Activated CD4-positive, alpha-beta memory T cell treated with anti-CD3 and anti-CD28 coated beads for 36 hours (primary cell): ENCODE measurements at regions not wholly inside any gene's neighbourhood (a gene's known extent, or its start where the extent isn't known, plus 50 kb on each side); places are given as distances from the start of the nearest gene placed in this dataset.
A peak's percentile ranks its signal among the peaks of the same experiment; 100 is the strongest.

Experiments
- CTCF ChIA-PET: fragments of 350-600 bp; sonication (Branson Sonifier 250); formaldehyde crosslinking; loops from one replicate; lab custom pipeline; 2021; ENCODE audit warnings: antibody characterized with exemption, inconsistent platforms; lab: Charles Lee
- POLR2A ChIA-PET: fragments of 350-600 bp; sonication (Branson Sonifier 250); formaldehyde crosslinking; loops from one replicate; lab custom pipeline; 2021; ENCODE audit warnings: antibody characterized with exemption; lab: Charles Lee
- DNase-seq: peaks from one replicate; pipeline ENCODE4 v3.0.0-alpha.2; 2020
- H3K27ac Mint-ChIP-seq: one replicate; pipeline ENCODE4 v1.8.0; 2021; ENCODE audit warnings: mixed read lengths
- H3K27me3 Mint-ChIP-seq: one replicate; pipeline ENCODE4 v1.8.0; 2021; ENCODE audit warnings: mixed read lengths
- H3K36me3 Mint-ChIP-seq: one replicate; pipeline ENCODE4 v1.8.0; 2021; ENCODE audit warnings: mixed read lengths
- H3K4me1 Mint-ChIP-seq: one replicate; pipeline ENCODE4 v1.8.0; 2021; ENCODE audit warnings: low read depth, mixed read lengths
- H3K4me3 Mint-ChIP-seq: one replicate; pipeline ENCODE4 v1.8.0; 2021; ENCODE audit warnings: mild to moderate bottlenecking, mixed read lengths
- H3K9me3 Mint-ChIP-seq: one replicate; pipeline ENCODE4 v1.8.0; 2021; ENCODE audit warnings: mixed read lengths
- intact Hi-C: fragments of 100-400 bp; cut with micrococcal nuclease; formaldehyde crosslinking; loops from one replicate; pipeline ENCODE4 v1.15.1; 2023

DNA sequence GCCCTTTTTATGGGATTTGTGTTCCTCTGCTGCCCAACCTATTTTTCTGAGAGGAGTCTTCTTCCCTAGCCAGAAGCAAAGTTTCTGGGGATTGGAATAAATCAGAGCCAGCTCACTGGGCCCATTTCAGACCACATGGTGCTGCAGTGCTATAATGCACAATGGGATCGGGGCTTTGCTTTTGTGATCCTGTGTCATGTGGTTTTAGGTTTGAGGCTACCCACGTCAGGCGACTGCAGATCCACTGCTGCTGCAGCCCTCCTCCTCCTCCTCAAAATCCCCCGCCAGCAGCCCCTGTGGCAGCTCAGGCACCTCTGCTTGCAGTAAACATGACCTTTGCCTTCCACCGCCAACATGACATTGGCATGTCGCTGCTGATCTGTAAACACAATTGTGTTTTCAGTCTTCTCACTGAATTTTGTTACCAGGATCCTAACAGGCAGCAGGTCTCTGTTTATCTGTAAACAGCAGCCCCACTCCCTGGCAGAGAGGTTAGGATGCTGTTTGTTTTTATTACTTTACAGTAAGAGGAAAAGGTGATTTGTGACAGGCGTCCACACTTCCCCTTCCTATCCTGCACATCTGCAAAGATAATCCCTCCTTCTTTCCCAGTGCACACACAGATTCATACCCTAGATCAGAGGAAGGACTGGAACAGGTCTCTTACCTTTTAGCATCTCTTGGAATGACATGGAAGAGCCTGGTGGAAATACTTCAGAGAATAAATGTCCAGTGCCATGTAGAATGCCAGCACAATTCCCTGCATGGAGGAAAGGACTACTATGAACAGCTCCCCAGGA is 130.8 kb downstream of the FOXI3 start:
- H3K4me1 Mint-ChIP-seq: no peaks in the 10 kb centered on the region
- H3K36me3 Mint-ChIP-seq: no peaks in the 10 kb centered on the region
- ChIA-PET CTCF (interaction anchor here (0.7 to 1.2 kb wide), 2 partner anchors 14 to 133 kb away, joined by 3 read pairs; no protein-coding TSS in a partner anchor), POLR2A (no interaction called here)
- intact Hi-C loops: no loop called here
- DNase-seq: no peak
- no peak overlapping the region for H3K27ac Mint-ChIP-seq
- no peak overlapping the region for H3K4me3 Mint-ChIP-seq
- peaks cover 11% of the 10 kb centered on the region for H3K27me3 Mint-ChIP-seq
- H3K9me3 Mint-ChIP-seq: peaks cover 2% of the 10 kb centered on the region

DNA sequence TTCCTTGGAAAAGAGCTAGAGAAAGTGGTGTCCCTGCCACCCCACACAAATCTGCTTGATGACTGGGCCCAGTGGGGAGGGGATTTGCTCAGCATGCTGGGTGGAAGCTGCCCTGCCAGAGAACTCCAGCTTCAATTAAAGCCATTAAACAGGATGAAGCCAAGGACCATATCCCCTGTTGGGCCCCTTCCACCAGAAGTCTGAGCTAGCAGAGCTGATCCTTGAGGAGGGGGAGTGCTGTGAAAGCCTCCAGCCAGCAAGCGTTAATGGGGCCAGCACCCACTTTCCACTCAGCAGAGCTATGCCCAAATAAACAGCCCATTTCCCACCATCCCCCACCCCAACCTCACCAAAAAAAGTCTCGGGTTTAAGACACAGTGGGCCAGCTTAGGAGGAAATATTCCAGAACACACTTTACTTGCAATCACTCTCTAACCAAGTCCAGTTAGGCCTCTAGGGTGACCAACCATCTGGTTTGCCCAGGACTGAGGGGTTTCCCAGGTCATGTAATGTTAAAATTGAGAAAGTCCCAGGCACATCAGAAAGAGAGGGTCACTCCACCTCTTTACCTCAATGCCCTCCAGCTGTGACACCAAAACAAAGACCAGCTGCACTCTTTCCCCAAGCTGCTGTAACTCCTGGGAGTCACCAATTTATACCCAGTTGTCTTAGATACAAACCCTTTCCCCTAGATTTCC is 132.3 kb downstream of the FOXI3 start:
- H3K4me1 Mint-ChIP-seq: no peaks in the 10 kb centered on the region
- H3K9me3 Mint-ChIP-seq: peaks cover 2% of the 10 kb centered on the region
- no peak for DNase-seq
- intact Hi-C loops: no loop called here
- H3K27me3 Mint-ChIP-seq: peaks cover 11% of the 10 kb centered on the region
- ChIA-PET CTCF (interaction anchor here (1.2 kb wide), 1 partner anchor 13 kb away, joined by 3 read pairs; no protein-coding TSS in a partner anchor), POLR2A (no interaction called here)
- H3K4me3 Mint-ChIP-seq: no peak overlapping the region
- H3K27ac Mint-ChIP-seq: no peak overlapping the region
- H3K36me3 Mint-ChIP-seq: no peaks in the 10 kb centered on the region

DNA sequence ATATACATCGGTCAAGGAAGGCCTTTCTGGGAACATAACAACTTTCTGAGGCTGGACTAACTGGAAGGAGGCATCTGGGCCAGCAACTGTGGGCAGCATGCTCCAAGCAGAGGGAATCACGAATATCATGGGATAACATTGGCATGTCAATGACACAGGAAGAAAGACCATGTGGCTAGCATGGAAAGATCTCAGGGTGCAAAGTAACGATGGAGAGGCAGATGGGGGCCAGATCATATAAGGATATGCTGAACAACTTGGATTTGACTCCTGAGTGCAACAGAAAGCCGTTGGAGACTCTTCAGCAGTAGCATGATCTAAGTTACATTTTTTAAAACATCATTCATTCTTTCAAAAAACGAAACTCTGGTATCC is 133.6 kb downstream of the FOXI3 start:
- intact Hi-C loops: no loop called here
- no peak overlapping the region for H3K27ac Mint-ChIP-seq
- POLR2A ChIA-PET: no interaction called here
- H3K27me3 Mint-ChIP-seq: peaks cover 11% of the 10 kb centered on the region
- H3K4me3 Mint-ChIP-seq: no peak overlapping the region
- CTCF ChIA-PET: no interaction called here
- no peak for DNase-seq
- H3K36me3 Mint-ChIP-seq: no peaks in the 10 kb centered on the region
- H3K9me3 Mint-ChIP-seq: peaks cover 2% of the 10 kb centered on the region
- no peaks in the 10 kb centered on the region for H3K4me1 Mint-ChIP-seq

DNA sequence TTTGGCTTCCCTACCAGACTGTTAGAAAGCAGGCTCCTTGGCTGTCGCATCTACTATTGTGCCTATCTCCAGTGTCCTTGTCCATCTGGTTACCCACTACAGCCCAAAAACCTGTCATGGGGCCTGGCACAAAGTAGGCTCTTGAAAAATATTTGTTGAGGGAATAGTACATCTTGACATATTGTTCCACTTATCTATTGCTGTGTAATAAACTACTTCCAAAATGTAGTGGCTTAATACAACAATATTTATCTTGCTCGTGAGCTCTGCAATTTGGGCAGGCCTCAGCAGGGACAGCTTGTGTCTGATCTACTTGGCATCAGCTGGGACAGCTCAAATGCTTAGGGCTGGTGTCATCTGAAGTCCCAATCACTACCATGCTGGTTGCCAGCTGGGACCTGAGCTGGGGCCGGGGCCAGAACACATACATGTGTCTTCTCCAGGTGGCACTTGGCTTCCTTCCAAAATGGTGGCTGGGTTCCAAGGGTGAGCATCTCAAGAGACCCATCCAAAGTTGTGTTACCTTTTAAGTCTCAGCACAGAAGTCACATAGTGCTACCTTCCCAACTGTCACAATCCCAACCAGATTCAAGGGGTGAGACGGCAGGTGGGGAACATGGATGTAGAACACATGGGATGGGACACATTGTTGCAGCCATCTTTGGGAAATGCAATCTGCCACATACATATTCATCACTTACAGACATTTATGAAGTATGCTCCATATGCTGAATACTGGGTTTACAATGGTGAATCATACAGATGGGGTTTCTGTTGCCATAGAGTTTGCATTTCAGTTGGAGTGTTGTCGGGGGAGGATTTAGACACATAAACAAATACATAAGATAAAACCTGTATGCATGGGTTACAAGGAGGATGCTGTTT is 134.2 kb downstream of the FOXI3 start:
- intact Hi-C loops: no loop called here
- CTCF ChIA-PET: no interaction called here
- peaks cover 2% of the 10 kb centered on the region for H3K9me3 Mint-ChIP-seq
- H3K4me1 Mint-ChIP-seq: no peaks in the 10 kb centered on the region
- H3K27ac Mint-ChIP-seq: no peak overlapping the region
- POLR2A ChIA-PET: no interaction called here
- no peaks in the 10 kb centered on the region for H3K36me3 Mint-ChIP-seq
- DNase-seq: no peak
- H3K4me3 Mint-ChIP-seq: no peak overlapping the region
- H3K27me3 Mint-ChIP-seq: peaks cover 11% of the 10 kb centered on the region

DNA sequence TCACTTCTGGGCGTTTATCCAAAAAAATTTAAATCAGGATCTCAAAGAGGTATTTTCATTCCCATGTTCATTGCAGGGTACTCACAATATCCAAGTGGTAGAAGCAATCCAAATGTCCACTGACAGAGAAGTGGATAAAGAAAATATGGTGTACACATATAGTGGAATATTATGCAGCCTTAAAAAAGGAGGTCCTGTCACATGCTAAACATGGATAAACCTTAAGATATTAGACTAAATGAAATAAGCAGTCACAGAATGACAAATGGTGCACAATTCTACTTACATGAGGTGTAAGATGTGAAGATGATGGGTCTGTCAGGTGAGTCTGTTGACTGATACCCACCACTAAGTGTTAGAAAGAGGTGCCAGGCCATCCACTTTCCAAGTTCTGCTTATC is 140.6 kb downstream of the THNSL2 start:
- intact Hi-C loops: no loop called here
- Mint-ChIP-seq H3K27ac (no peak overlapping the region), H3K4me1 (no peaks in the 10 kb centered on the region), H3K9me3 (peaks cover 2% of the 10 kb centered on the region), H3K4me3 (no peak overlapping the region), H3K36me3 (no peaks in the 10 kb centered on the region), H3K27me3 (peaks cover 6% of the 10 kb centered on the region)
- POLR2A ChIA-PET: no interaction called here
- DNase-seq: no peak
- CTCF ChIA-PET: no interaction called here

DNA sequence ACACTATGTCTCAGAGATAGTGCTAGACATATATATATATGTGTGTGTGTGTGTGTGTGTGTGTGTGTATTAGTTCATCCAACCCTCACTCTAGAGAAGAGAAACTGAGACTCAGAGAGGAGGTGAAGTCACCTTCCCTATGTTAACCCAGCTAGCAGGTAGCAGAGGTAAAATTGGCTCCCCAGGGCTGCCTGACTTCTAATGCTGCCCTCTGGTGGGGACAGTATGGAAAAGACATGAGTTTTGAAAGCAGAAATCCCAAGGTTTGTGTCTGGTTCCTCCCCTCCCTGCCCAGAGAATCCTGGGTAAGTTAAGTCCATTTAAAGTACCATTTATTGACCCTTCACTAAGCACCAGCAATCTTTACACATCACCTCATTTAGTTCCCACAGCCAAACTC is 137.7 kb downstream of the THNSL2 start:
- intact Hi-C loops: loop anchor here (5.0 kb wide), 1 partner anchor 116 kb away; no protein-coding TSS in a partner anchor
- Mint-ChIP-seq H3K4me1 (no peaks in the 10 kb centered on the region), H3K4me3 (no peak overlapping the region), H3K27me3 (peaks cover 13% of the 10 kb centered on the region), H3K9me3 (peaks cover 2% of the 10 kb centered on the region), H3K36me3 (no peaks in the 10 kb centered on the region), H3K27ac (no peak overlapping the region)
- POLR2A ChIA-PET: no interaction called here
- CTCF ChIA-PET: interaction anchor here (1.2 to 1.8 kb wide), 3 partner anchors 13 to 248 kb away, joined by 3 to 8 read pairs (median 4); no protein-coding TSS in a partner anchor
- DNase-seq: peak; percentile 16

DNA sequence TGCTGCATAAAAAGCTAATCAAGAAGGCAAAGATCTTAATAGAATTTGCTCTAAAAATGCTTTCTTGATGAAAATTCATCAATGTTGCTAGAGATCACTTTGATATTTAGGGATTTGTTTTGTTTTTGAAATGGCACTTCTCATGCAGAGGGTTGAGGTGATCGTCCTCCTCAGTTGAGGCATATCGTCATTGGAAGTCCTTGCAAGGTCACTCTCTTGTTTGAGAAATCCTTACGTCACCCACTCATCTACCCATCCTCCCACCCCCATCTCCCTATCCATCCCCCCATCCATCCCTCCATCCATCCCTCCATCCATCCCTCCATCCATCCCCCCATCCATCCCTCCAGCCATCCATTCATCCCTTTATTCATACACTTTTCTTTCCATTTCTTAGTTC is 133.7 kb downstream of the THNSL2 start:
- Mint-ChIP-seq H3K9me3 (peaks cover 2% of the 10 kb centered on the region), H3K36me3 (no peaks in the 10 kb centered on the region), H3K4me3 (no peak overlapping the region), H3K27me3 (peaks cover 15% of the 10 kb centered on the region), H3K4me1 (no peaks in the 10 kb centered on the region), H3K27ac (no peak overlapping the region)
- POLR2A ChIA-PET: no interaction called here
- intact Hi-C loops: no loop called here
- DNase-seq: no peak
- CTCF ChIA-PET: no interaction called here

DNA sequence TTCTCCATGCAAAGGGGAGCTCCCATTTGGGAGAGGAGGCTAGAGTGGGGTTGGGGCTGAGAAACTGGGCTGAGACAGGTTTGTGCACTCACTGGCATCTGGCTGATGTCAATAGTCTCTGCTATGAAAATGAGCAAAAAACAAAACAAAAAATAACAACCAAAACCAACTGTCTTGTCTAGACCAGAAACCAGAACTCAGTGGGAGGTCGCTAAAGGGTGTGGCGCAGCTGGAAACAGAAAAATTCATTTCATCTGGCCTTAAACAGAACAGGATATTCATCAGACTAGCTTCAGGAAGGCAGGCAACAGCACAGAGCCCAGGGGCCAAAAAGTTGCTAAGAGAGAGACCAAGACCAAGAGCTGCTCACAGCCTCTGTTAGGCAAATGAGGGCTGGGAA is 126.1 kb downstream of the THNSL2 start:
- Mint-ChIP-seq H3K4me1 (no peaks in the 10 kb centered on the region), H3K27me3 (peaks cover 6% of the 10 kb centered on the region), H3K9me3 (no peaks in the 10 kb centered on the region), H3K36me3 (no peaks in the 10 kb centered on the region), H3K27ac (no peak overlapping the region), H3K4me3 (no peak overlapping the region)
- no peak for DNase-seq
- ChIA-PET CTCF (no interaction called here), POLR2A (no interaction called here)
- intact Hi-C loops: no loop called here

DNA sequence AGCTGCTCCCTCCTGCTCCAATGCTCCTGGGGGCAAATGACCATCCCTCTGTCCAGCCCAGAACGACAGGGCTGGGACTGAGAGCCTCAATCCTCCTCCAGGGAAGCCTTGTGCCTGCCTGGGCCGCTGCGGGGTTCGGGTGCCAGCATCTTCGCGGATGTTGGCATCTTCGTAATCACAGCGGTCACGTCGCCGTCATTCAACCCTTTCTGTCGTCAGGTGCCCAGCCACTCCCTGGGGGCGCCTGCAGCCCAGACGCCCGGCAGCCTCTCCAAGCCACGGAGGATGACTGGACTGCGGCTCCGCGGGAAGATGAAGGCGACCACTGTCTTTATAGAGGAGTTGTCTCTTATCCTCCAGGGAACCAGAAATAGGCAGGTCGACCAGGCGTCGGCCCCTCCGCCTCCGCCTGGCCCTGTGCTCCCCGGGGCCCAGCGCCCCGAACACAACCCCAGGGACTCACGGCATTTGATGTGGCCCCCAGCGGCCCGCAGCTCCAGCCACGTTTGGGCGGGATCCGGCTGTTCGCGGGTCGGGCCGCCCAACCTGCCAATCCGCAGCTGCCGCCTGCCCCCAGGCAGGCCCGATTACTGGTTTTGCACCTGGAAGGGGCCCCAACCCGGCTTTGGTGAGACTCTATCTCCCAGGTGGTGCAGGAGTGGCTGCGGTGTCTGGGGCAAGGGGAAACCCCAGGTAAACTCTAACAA is 113.9 kb downstream of the THNSL2 start:
- no peak overlapping the region for H3K4me3 Mint-ChIP-seq
- POLR2A ChIA-PET: no interaction called here
- H3K27ac Mint-ChIP-seq: no peak overlapping the region
- CTCF ChIA-PET: no interaction called here
- no peaks in the 10 kb centered on the region for H3K36me3 Mint-ChIP-seq
- no peaks in the 10 kb centered on the region for H3K4me1 Mint-ChIP-seq
- DNase-seq: no peak
- intact Hi-C loops: no loop called here
- H3K9me3 Mint-ChIP-seq: no peaks in the 10 kb centered on the region
- peaks cover 6% of the 10 kb centered on the region for H3K27me3 Mint-ChIP-seq

DNA sequence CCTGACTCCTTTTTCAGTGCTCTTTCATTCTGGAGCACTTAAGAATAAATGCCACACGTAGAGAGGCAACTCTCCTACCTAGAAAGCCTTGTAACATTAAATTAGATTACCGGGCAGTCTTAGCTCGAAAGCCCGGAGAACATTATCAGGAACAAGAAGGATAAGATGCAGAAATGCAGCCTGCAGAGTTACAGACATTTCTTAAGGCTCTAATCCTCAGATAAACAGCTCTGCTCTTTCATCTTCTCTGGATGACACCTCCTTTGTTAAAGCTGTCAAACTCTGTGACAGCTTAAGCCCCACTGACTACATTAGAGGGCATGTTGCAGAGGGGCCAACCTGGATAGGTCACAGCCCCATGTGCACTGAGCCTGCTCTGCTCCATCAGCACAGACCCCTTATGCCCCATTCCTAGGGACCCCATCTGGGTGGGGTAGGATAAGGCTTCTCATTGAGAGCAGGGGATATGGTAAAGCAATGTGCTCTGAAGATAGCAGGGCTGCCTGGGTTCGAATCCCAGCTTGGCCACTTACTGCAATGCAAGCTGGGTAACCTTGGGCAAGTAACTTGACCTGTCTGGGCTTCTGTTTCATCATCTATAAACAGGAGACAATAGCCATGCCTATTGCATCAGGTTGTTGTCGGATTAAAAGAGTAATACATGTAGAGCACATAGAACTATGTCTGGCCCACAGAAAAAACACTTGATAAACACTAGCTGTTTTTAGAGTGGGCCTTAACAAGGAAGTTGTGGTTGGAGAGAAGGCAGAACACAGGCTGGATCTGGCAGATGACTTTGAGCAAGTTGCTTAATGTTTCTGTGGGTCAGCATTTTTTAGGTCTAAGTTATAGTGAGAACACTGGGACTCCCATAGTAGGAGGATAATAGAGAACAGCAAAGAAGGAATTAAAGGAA is 111.4 kb downstream of the THNSL2 start:
- intact Hi-C loops: no loop called here
- no peak for DNase-seq
- Mint-ChIP-seq H3K9me3 (no peaks in the 10 kb centered on the region), H3K27ac (no peak overlapping the region), H3K4me3 (no peak overlapping the region), H3K4me1 (no peaks in the 10 kb centered on the region), H3K27me3 (peaks cover 5% of the 10 kb centered on the region), H3K36me3 (no peaks in the 10 kb centered on the region)
- POLR2A ChIA-PET: no interaction called here
- CTCF ChIA-PET: interaction anchor here (0.6 kb wide), 1 partner anchor 67 kb away, joined by 4 read pairs; no protein-coding TSS in a partner anchor

DNA sequence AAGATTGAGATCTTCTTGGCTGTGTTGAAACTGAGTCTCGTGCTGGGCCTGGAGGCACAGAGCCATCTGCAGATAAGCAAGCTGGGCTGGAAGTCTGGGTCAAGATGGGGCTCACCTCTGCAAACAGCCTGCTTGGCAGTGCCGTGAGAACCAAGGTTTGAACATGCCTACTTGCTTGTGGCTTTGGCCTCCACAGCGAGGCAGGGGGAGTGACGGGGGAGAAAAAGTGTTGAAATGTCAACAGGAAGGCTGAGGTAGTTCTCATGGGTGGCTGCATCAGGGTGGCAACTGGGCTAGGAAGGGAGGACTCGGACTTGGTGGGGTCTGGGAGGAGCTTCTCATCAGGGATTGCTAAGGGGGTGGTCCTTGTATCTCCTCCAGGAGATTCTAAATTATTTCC is 99.7 kb downstream of the THNSL2 start:
- H3K4me1 Mint-ChIP-seq: peaks cover 5% of the 10 kb centered on the region
- intact Hi-C loops: no loop called here
- no peaks in the 10 kb centered on the region for H3K27me3 Mint-ChIP-seq
- no peak overlapping the region for H3K4me3 Mint-ChIP-seq
- DNase-seq: no peak
- no peaks in the 10 kb centered on the region for H3K36me3 Mint-ChIP-seq
- no peaks in the 10 kb centered on the region for H3K9me3 Mint-ChIP-seq
- ChIA-PET CTCF (no interaction called here), POLR2A (no interaction called here)
- H3K27ac Mint-ChIP-seq: no peak overlapping the region
